Fibroblast of mammary gland (primary cell): ENCODE measurements at regions not wholly inside any gene's neighbourhood (a gene's known extent, or its start where the extent isn't known, plus 50 kb on each side); places are given as distances from the start of the nearest gene placed in this dataset.

Experiments used
- DNase-seq: peaks from one replicate; pipeline ENCODE4 v3.0.0-alpha.2; 2010; ENCODE audit warnings: low read depth
- H3K4me3 ChIP-seq: 2 replicates; pipeline ENCODE4 v1.5.1; 2011; ENCODE audit warnings: low read depth, mild to moderate bottlenecking, low read length, moderate library complexity; ENCODE audit not compliant: control insufficient read depth
- TF ChIP-seq, protein P1 (sequence below): conservative IDR thresholded peaks from 2 replicates; pipeline ENCODE4 v1.5.1; 2011; ENCODE audit warnings: low read depth, low read length, inconsistent platforms; ENCODE audit not compliant: control insufficient read depth, insufficient read depth

DNA sequence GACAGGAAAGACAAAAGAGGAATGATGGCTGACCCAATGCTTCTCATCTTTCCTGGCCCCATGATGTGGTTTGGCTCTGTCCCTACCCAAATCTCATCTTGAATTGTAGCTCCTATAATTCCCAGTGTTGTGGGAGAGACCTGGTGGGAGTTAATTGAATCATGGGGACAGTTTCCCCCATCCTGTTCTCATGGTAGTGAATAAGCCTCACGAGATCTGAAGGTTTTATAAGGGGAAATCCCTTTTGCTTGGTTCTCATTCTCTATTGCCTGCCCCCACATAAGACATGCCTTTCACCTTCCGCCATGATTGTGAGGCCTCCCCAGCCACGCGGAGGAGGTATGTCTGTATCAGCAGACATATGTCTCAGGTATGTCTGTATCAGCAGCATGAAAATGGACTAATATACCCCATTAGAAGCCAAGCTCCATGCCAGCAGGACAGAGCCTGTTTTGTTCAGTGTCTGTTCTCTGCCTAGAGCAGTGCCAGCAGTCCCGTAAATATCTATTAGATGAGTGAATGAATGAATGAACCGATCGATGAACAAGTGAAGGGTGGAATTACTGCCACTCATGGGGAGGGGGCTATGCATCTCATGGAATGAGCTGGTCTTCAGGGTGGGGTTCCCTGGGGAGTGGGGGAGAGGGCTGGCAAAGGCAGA lies 304.4 kb downstream of the SOX9 start:
- TF ChIP-seq, protein P1, sequence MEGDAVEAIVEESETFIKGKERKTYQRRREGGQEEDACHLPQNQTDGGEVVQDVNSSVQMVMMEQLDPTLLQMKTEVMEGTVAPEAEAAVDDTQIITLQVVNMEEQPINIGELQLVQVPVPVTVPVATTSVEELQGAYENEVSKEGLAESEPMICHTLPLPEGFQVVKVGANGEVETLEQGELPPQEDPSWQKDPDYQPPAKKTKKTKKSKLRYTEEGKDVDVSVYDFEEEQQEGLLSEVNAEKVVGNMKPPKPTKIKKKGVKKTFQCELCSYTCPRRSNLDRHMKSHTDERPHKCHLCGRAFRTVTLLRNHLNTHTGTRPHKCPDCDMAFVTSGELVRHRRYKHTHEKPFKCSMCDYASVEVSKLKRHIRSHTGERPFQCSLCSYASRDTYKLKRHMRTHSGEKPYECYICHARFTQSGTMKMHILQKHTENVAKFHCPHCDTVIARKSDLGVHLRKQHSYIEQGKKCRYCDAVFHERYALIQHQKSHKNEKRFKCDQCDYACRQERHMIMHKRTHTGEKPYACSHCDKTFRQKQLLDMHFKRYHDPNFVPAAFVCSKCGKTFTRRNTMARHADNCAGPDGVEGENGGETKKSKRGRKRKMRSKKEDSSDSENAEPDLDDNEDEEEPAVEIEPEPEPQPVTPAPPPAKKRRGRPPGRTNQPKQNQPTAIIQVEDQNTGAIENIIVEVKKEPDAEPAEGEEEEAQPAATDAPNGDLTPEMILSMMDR: no peak
- no peak overlapping the region for H3K4me3 ChIP-seq
- no peak for DNase-seq

DNA sequence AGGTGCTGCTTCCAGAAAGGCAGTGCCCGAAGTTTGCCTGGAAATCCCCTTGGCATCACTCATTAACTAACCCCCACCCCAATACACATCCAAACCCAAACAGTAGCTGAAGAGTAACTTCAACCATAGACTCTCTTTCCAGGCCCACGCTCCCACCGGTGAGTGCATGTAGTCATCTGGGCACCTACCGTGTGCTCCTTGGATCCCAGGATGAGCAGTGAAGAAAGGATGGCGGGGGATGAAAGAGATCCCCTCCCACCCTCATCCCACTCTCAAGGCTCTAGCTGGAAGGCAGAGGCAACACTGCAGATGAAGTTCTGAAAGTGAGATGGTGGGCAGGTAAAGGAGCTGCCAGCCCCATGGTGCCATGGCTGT lies 305.0 kb downstream of the SOX9 start:
- H3K4me3 ChIP-seq: no peak overlapping the region
- TF ChIP-seq, protein P1: no peak
- DNase-seq: no peak

GRCh38 chr17:72426321-72426720 lies 305.5 kb downstream of the SOX9 start:
- TF ChIP-seq, protein P1: no peak

DNA sequence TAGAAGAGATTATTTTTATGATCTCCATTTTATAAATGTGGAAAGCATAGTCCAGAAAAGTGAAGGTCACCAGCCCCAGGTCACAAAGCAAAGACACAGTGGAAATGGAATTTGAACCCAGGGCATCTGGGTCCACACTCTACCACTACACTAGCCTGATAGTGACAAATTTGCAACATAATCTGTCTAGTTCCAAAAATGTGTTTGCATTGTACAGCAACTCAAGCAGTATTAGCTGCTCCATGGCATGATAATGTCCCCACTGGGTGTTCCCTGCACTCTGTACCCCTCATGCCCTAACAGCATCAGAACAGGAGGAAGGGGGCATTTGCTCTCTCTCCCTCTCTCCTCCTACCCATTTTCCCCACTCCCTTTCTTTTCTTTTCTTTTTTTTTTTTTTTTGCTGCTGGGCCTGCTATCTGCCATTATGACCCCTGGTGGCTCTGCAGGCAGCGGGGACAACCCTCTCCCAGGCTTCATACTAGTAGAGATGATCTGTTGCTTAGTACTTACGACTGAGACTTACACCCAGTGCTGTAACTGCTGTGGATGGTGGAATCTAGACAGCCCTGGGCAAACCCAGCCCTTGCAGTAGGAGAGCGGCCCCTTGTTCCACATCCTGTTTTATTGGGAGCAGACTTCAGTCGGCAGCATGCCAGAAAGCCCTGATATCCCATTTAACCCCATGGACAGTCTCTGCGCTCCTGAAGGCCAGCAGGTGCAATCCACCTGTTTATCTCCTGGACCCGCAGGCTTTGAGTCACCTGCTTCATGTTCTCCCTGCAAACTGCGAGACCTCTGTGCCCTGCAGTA lies 306.3 kb downstream of the SOX9 start:
- no peak for DNase-seq
- TF ChIP-seq, protein P1: no peak
- H3K4me3 ChIP-seq: no peak overlapping the region

More at GRCh38 chr17:72426321-72426720, 305.5 kb downstream of the SOX9 start:
- H3K4me3 ChIP-seq: no peak overlapping the region
- no peak for DNase-seq

GRCh38 chr17:72427761-72428109 lies 306.9 kb downstream of the SOX9 start:
- TF ChIP-seq, protein P1: no peak
- H3K4me3 ChIP-seq: no peak overlapping the region
- DNase-seq: no peak

GRCh38 chr17:72429066-72429638 lies 308.3 kb downstream of the SOX9 start:
- DNase-seq: no peak
- TF ChIP-seq, protein P1: no peak
- H3K4me3 ChIP-seq: no peak overlapping the region
